GM18505 (cell line): ENCODE measurements at regions not wholly inside any gene's neighbourhood (a gene's known extent, or its start where the extent isn't known, plus 50 kb on each side); places are given as distances from the start of the nearest gene placed in this dataset.

ENCODE experiments used
- ATAC-seq: cut with Tn5 transposase; IDR thresholded peaks from one replicate; pipeline ENCODE4 v1.9.1; 2021; ENCODE audit not compliant: unreplicated experiment
- POLR2A ChIP-seq: IDR thresholded peaks from 4 replicates; pipeline ENCODE4 v1.6.1; 2011; ENCODE audit warnings: borderline replicate concordance; ENCODE audit not compliant: insufficient read depth, insufficient read length; ENCODE audit errors: extremely low read depth

DNA sequence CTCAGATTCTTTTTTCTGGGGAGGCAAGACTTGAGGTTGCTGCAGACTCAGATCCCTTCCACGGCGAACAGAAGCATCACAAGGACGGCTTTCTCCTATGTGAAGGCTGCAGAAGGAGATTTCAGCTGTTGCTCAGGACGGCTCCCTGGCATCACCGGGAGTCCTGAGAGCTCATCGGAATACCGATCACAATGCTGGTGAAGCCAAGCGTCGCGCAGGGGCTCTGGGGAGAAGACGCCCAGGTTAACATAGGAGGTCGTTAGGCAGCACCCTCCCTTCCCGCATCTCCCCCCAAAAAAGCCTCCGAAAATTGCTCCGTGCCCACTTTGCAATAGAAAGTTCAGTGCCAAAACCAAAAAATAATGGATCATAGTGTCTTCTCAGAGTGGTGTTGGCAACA, 127.2 kb upstream of the TMEM132D start:
- no peak for TF ChIP-seq POLR2A
- ATAC-seq = no peak

DNA sequence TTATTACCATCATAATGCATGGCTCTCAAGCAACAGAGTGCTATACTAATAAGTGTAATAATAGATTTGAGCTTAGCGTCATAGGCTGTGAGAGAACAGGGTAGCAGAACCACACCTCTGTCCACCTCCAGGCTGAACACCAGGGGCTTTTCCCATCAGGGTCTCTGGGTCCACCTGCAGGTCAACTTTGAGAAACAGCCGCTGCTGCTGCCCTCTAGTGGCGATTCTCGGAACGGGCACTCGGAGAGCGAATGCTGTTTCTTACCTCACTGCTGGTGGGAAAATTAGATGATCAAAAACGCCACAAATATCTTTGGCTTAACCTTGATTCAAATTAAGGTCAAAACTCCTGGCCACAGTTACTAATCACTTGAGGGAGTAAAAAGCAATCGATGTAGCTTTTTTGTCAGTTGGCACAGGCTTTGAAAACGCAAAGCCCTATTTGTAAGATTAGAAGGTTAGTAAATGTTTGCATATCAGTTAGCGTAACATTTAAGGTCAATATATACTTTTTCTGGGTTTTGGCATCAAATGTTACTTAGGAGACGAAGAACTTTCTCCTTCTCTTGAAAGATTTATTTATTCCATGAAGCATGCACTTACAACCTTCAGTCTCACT, 127.9 kb upstream of the TMEM132D start:
- TF ChIP-seq POLR2A = no peak
- ATAC-seq = peak; percentile 65

DNA sequence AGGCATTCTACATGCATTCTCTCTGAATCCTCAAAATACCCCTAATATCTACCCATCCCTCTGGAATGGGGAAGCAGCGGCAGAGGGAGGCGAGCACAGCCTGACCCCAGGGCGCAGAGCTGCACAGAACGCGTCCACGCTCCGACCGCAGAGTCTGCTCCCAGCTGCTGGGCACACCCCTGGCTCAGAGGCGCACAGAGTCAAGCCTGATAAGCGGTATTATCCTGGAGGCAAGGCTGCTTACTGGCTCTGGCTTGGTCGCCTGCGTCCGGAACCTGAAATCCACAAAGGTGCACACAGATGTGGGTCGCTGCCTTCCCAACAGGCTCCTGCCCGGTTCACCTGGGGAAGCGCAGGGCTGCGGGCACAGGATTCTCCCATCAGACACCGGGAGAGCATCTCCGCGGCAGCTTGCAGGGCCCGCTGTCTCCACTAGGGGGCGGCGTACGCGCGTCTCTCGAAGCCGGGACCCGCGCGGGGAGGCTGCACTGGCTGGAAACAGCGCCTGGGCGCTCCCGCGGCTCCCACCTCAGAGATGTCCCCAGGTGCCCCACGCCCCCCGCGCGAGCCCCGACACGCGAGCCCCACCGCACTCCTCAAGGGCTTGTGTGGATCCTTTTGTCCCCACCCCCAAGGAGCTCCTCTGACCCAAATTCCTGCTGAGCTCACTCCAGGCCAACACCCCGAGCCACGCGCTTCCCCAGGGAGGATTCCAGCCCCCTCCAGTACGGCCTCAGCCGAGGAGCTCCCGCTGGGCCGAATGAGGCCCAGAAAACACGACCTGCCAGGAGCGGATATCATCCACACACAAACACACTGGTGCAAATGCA, 120.1 kb upstream of the FZD10 start:
- TF ChIP-seq POLR2A = no peak
- ATAC-seq = no peak

DNA sequence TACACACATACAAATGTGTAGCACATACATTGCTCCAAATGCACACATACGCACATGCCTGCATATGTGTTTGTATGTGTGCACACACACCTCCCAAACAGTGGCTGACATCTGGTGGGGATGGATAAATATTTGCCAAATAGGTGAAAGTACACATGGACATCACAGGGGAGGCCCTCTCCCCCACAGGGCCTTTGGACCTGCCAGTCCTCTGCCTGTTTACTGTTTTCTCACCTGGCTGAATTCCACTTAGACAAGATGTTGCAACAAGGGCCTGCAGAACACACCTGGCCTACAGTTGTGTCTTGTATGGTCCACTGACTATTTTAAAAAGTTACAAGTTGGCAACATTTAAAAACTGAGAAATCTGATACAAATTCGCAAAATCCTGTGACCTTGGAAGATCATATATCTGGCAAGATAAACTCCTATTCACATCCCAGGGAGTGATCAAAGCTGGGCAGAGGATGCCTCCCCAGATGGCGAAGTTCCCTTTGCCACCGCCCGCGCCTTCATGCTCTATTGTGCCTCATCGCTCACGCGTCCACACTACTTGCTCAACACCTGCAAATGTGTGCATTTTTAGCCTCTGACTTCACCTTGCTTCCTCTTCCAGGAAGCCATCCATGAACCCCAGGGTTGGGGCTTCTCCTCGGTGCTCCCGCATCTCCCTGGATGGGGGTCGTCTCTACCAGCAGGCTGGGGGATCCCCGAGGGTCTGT, 118.4 kb upstream of the FZD10 start:
- ATAC-seq = no peak
- TF ChIP-seq POLR2A = no peak

DNA sequence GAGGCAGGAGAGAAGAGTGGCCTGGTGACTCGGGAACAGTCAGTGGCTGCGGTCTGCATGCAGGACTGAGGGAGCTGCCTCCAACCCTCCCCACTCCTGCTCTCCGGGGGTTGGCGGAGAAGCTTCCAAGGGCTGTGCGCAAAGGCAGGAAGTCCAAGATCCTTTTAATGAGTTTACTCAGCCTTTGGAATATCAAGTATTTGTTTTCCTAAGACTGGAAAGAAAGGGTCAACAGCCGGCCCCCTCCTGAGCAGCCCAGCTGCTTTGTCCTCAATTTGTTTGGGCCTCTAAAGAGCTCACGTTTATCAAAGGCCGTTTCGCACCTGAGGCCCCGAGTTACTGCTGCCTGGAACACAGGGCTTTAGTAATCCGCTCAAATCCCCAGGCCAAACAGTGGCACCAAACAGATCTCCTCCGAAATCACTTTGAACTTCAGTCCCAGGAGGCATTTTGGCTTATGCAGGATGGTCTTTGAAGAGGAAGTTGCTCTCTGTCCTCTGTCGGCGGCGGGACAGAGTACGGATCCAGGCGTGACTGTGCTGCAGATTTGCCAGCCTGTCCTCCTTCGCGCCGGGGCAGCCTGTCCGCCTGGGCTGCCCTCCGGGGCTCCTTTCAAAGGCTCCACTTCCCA, 117.2 kb upstream of the FZD10 start:
- no peak for ATAC-seq
- TF ChIP-seq POLR2A = no peak

DNA sequence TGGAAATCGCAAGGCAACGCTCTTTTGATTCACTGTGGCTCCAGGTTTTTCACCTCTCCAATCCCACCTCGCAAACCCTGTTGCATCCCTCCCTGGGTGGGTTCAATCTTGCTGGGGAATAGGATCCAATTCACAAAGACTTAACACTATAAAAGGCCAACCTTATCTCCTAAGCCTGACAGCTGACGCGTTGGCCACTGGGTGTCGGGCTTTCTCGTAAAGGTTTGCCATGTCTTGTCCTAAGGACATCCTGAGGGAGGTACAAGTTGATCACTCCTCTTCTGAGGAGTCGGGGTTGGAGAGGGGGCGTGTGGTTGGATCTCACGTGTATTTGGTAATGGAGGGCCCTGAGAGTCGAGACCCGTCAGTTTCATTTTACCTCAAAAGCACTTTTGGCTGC, 112.6 kb upstream of the FZD10 start:
- no peak for ATAC-seq
- no peak for TF ChIP-seq POLR2A

DNA sequence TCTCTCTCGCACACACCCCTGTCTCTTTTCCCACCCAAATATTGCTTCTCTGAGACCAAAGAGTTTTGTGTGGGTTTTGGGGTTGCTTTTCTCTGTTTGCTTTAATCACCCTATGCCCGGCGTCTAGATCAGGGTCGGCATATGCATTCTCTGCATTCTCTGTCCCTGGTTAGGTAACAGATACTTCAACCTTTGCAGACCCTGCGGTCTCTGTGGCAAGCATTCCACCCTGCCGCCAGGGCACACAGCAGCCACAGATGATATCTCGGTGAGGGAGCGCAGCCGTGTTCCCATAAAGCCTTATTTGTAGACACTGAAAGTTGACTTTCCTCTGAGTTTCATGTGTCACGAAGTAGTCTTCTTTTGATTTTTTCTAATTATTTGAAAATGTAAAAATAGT, 110.4 kb upstream of the FZD10 start:
- ATAC-seq = no peak
- TF ChIP-seq POLR2A = no peak

DNA sequence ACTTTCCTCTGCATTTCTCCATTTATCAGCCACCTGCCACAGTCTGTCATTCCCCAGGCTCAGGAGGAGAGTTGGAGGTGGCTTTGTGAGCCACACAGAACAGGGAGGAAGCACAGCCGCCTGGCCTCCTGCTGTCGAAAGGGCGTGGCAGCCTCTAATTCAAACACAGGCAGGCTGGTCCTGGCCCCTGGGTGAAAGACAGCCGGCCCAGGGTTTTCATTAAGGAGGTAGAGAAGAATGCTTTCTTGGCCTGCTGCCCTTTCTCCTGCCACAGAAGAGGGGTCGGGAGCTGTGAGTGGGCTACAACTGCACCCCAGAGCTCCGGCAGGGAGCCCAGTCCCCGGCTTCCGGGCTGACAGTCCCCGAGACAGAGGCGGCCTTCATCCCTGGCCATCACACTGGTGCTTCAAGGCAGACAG, 108.6 kb upstream of the FZD10 start:
- no peak for ATAC-seq
- no peak for TF ChIP-seq POLR2A

DNA sequence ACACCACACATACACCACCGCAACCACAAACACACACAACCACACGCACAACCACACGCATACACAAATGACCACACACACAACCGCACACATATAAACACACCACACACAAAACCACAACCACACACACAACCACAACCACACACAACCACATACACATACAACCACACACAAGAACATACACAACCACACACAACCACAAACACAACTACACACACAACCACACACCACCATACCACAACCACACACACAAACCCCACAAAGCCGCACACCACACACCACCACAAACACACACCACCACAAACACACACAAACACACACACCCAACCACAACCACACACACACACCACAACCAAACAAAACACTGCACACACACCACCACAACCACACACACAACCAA, 107.5 kb upstream of the FZD10 start:
- no peak for TF ChIP-seq POLR2A
- ATAC-seq = no peak

DNA sequence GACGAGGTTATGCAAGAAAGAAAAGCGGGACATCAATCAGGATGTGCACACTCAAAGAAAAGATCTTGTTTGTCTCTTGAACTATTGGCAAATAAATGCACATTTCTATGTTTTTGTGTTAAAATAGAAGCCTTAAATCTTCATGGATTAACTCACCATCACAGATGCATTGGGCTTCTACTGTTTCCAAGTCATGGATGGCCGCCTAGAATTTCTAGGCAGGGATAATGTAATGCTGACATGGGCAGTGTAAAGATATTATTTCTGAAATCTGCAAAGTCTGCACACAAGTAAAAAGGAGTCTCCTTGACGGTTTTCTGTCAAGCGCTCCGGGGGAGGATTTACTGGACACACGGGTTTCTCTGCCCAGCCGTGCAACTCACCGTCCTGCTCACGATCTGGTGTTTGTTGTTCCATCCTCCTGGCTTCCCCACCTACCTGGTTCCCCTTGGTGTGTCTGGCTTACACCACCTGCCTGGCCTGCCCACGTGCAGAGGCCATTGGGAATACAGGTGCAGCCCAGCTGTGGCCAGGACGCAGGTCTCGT, 103.3 kb upstream of the FZD10 start:
- ATAC-seq = no peak
- TF ChIP-seq POLR2A = no peak

DNA sequence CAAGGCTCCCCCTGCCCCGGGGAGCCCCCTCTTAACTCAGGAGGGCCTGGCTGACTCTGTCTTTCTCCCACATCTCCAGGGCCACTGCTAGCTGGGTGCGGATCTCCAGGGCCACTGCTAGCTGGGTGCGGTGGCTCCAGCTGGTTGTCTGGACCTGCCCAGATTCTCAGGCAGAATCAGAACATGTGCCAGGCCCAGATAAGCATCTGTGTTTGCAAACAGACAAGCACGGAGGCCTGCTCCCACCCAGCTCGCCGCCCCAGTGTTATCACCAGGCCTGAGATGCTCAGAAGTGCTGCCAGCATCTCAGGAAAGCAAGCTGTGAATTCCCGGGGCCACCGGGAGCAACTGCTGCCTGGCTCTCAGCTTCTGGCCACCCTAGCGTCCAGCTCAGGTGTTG, 98.4 kb upstream of the FZD10 start:
- no peak for ATAC-seq
- TF ChIP-seq POLR2A = no peak

DNA sequence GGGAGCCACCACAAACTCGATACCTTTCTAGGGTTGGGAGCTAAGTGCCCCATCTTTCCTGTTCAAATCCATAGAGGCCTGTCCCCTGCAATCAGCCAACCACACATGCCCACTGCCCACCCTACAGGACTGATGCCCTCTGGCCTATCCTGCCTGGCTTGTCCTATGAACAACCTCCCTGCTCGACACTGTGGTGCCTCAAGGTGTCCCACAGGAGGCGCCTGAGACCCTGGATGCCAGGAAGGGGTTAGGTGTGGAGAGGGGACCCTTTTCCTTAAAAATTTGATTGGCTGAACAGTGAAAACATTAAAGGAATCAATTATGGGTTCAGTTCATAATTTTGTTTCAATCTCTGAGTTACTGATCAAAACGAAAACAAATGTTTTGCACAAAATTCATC, 97.3 kb upstream of the FZD10 start:
- no peak for TF ChIP-seq POLR2A

DNA sequence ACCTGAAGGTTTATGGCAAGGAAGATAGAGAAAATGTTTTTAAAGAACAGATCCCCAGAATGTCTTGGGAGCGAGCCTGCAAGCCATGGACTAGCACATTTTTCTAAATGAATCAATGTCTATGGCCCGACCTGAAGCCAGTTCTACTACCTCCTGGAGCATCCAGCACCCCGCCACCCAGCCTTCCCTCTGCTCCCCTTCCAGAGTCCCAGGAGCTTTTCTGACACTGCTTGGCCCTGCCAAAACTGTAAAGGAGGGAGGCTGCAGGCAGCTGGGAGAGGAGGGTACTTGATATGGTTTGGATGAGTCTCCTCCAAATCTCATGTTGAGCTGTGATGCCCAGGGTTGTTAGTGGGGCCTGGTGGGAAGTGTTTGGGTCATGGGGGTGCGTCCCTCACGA, 95.5 kb upstream of the FZD10 start:
- no peak for TF ChIP-seq POLR2A
- no peak for ATAC-seq

More for the DNA sequence above, 97.3 kb upstream of the FZD10 start:
- no peak for ATAC-seq
